ENCODE measurements at regions not wholly inside any gene's neighbourhood (a gene's known extent, or its start where the extent isn't known, plus 50 kb on each side); places are given as distances from the start of the nearest gene placed in this dataset.
"Not testable (repeated sequence)": the region's sequence is repeated elsewhere in the genome, so short reads cannot be mapped to it uniquely, and the experiment has no call there.

- no peak overlapping the region for H3K4me3 ChIP-seq (ENCODE audit: low read depth, low read length)
- no peak for TF ChIP-seq CTCF (IDR thresholded peaks at IDR 0.05; ENCODE audit: insufficient read depth, low read depth, low read length, missing control alignments)
- no peak for DNase-seq (ENCODE audit: low read depth)
Observed at GRCh38 chr10:94238006-94238617, 124.6 kb downstream of the NOC3L start.

- no peak for DNase-seq (ENCODE audit: low read depth)
- no peak overlapping the region for H3K4me3 ChIP-seq (ENCODE audit: low read depth, low read length)
- TF ChIP-seq CTCF (IDR thresholded peaks at IDR 0.05; ENCODE audit: insufficient read depth, low read depth, low read length, missing control alignments), result no peak
Observed at GRCh38 chr10:94239696-94240095, 123.0 kb downstream of the NOC3L start.

- DNase-seq (ENCODE audit: low read depth), result no peak
- no peak for TF ChIP-seq CTCF (IDR thresholded peaks at IDR 0.05; ENCODE audit: insufficient read depth, low read depth, low read length, missing control alignments)
- no peak overlapping the region for H3K4me3 ChIP-seq (ENCODE audit: low read depth, low read length)
Observed at GRCh38 chr10:94240491-94240890, 122.2 kb downstream of the NOC3L start.

GRCh38 chr10:94240901-94241300, 121.8 kb downstream of the NOC3L start:
- no peak for DNase-seq (ENCODE audit: low read depth)

GRCh38 chr10:94251098-94251497, 111.6 kb downstream of the NOC3L start:
- no peak for DNase-seq (ENCODE audit: low read depth)
- no peak for TF ChIP-seq CTCF (IDR thresholded peaks at IDR 0.05; ENCODE audit: insufficient read depth, low read depth, low read length, missing control alignments)
- H3K4me3 ChIP-seq (ENCODE audit: low read depth, low read length), result no peak overlapping the region

More at GRCh38 chr10:94240901-94241300, 121.8 kb downstream of the NOC3L start:
- no peak overlapping the region for H3K4me3 ChIP-seq (ENCODE audit: low read depth, low read length)
- TF ChIP-seq CTCF (IDR thresholded peaks at IDR 0.05; ENCODE audit: insufficient read depth, low read depth, low read length, missing control alignments), result no peak

GRCh38 chr10:94251568-94251967, 111.2 kb downstream of the NOC3L start:
- DNase-seq (ENCODE audit: low read depth), result no peak
- TF ChIP-seq CTCF (IDR thresholded peaks at IDR 0.05; ENCODE audit: insufficient read depth, low read depth, low read length, missing control alignments), result no peak
- H3K4me3 ChIP-seq (ENCODE audit: low read depth, low read length), result no peak overlapping the region

GRCh38 chr10:94257407-94257806, 105.3 kb downstream of the NOC3L start:
- not testable (repeated sequence) for H3K4me3 ChIP-seq (ENCODE audit: low read depth, low read length); DNase-seq (ENCODE audit: low read depth)
